Neural progenitor cell (in vitro differentiated cells): ENCODE measurements at regions not wholly inside any gene's neighbourhood (a gene's known extent, or its start where the extent isn't known, plus 50 kb on each side); places are given as distances from the start of the nearest gene placed in this dataset.

ENCODE experiments used
- DNase-seq: peaks from one replicate; pipeline ENCODE4 v3.0.0-alpha.2; 2016; ENCODE audit warnings: low spot score
- H2AFZ ChIP-seq: fragments of 200-600 bp; sonication (generic); replicated peaks from 2 replicates; pipeline ENCODE4 v1.6.1; 2016; ENCODE audit warnings: antibody characterized with exemption
- H3F3A ChIP-seq: fragments of 200-600 bp; sonication (generic); 2 replicates; pipeline ENCODE4 v1.6.1; 2016; ENCODE audit warnings: antibody characterized with exemption, low read depth
- H3K27ac ChIP-seq: fragments of 200-600 bp; sonication (generic); 2 replicates; pipeline ENCODE4 v1.5.1; 2016; ENCODE audit warnings: mild to moderate bottlenecking
- H3K27me3 ChIP-seq: fragments of 200-600 bp; sonication (generic); 2 replicates; pipeline ENCODE4 v1.6.1; 2016; ENCODE audit warnings: mild to moderate bottlenecking, moderate library complexity
- H3K36me3 ChIP-seq: fragments of 200-600 bp; sonication (generic); 2 replicates; pipeline ENCODE4 v1.5.1; 2016
- H3K4me1 ChIP-seq: fragments of 200-600 bp; sonication (generic); 2 replicates; pipeline ENCODE4 v1.6.1; 2016; ENCODE audit warnings: mixed run types
- H3K4me2 ChIP-seq: fragments of 200-600 bp; sonication (generic); 2 replicates; pipeline ENCODE4 v1.6.1; 2016
- H3K4me3 ChIP-seq: fragments of 200-600 bp; sonication (generic); 2 replicates; pipeline ENCODE4 v1.5.1; 2016
- H3K79me2 ChIP-seq: fragments of 200-600 bp; sonication (generic); 2 replicates; pipeline ENCODE4 v1.6.1; 2016; ENCODE audit warnings: low read depth
- H3K9ac ChIP-seq: fragments of 200-600 bp; sonication (generic); 2 replicates; pipeline ENCODE4 v1.6.1; 2016
- H3K9me3 ChIP-seq: fragments of 200-600 bp; sonication (generic); 2 replicates; pipeline ENCODE4 v1.5.1; 2016; ENCODE audit warnings: low read depth
- H4K20me1 ChIP-seq: fragments of 200-600 bp; sonication (generic); 2 replicates; pipeline ENCODE4 v1.6.1; 2016; ENCODE audit warnings: low read depth
- H3K27ac Mint-ChIP-seq: 3 replicates; pipeline ENCODE4 v1.8.0; 2021; ENCODE audit warnings: mixed read lengths
- H3K27me3 Mint-ChIP-seq: 2 replicates; pipeline ENCODE4 v1.8.0; 2022; ENCODE audit warnings: low read depth, mild to moderate bottlenecking, inconsistent platforms, moderate library complexity, mixed read lengths; ENCODE audit not compliant: insufficient read depth
- H3K36me3 Mint-ChIP-seq: 3 replicates; pipeline ENCODE4 v1.8.0; 2021; ENCODE audit warnings: mixed read lengths
- H3K4me1 Mint-ChIP-seq: 3 replicates; pipeline ENCODE4 v1.8.0; 2021; ENCODE audit warnings: mixed read lengths
- H3K4me3 Mint-ChIP-seq: 3 replicates; pipeline ENCODE4 v1.8.0; 2021; ENCODE audit warnings: mild to moderate bottlenecking, moderate library complexity, mixed read lengths
- H3K9me3 Mint-ChIP-seq: 3 replicates; pipeline ENCODE4 v1.8.0; 2020; ENCODE audit warnings: mixed read lengths
- EZH2 ChIP-seq: fragments of 200-600 bp; sonication (generic); IDR thresholded peaks from 2 replicates; pipeline ENCODE4 v1.6.1; 2017; ENCODE audit warnings: antibody characterized with exemption, mild to moderate bottlenecking, moderate library complexity
- EZH2phosphoT487 ChIP-seq: fragments of 200-600 bp; sonication (generic); IDR thresholded peaks from 2 replicates; pipeline ENCODE4 v1.6.1; 2017; ENCODE audit warnings: antibody characterized with exemption
- TF ChIP-seq, protein P1 (sequence below): fragments of 200-600 bp; sonication (generic); IDR thresholded peaks from 2 replicates; pipeline ENCODE4 v1.5.1; 2017; ENCODE audit warnings: antibody characterized with exemption, mild to moderate bottlenecking

DNA sequence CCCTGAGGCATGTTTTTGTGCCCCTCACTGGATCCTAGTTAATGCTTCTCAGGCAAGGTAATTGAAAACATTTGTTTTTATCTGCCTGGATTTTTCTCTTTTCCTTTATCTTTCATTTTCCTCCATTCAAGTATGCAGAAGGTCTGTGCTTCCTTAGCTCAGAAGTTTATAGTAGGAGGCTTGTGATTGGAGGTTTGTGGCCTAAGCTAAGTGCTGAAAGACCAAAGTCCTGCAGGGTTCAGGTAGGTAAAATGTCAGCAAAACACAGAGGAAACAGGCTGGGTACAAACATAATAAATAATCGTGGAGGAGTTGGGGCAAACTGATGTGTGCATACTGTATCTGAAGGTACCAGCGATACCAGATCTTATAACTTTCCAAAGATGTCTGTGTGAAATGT is 230.9 kb upstream of the KLF4 start:
- DNase-seq, result no peak
- H3K4me1 ChIP-seq, result no peaks in the 10 kb centered on the region
- Mint-ChIP-seq H3K27ac (no peak overlapping the region), H3K27me3 (no peaks in the 10 kb centered on the region), H3K4me1 (no peaks in the 10 kb centered on the region), H3K9me3 (no peaks in the 10 kb centered on the region), H3K4me3 (no peak overlapping the region), H3K36me3 (no peaks in the 10 kb centered on the region)
- H3K9ac ChIP-seq, result no peak overlapping the region
- H3K27me3 ChIP-seq, result no peaks in the 10 kb centered on the region
- H4K20me1 ChIP-seq, result no peaks in the 10 kb centered on the region
- no peak overlapping the region for H3K4me3 ChIP-seq
- TF ChIP-seq, protein P1, sequence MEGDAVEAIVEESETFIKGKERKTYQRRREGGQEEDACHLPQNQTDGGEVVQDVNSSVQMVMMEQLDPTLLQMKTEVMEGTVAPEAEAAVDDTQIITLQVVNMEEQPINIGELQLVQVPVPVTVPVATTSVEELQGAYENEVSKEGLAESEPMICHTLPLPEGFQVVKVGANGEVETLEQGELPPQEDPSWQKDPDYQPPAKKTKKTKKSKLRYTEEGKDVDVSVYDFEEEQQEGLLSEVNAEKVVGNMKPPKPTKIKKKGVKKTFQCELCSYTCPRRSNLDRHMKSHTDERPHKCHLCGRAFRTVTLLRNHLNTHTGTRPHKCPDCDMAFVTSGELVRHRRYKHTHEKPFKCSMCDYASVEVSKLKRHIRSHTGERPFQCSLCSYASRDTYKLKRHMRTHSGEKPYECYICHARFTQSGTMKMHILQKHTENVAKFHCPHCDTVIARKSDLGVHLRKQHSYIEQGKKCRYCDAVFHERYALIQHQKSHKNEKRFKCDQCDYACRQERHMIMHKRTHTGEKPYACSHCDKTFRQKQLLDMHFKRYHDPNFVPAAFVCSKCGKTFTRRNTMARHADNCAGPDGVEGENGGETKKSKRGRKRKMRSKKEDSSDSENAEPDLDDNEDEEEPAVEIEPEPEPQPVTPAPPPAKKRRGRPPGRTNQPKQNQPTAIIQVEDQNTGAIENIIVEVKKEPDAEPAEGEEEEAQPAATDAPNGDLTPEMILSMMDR, result no peak
- TF ChIP-seq EZH2phosphoT487 (no peak), EZH2 (no peak)
- H3K79me2 ChIP-seq, result no peaks in the 10 kb centered on the region
- no peaks in the 10 kb centered on the region for H3K9me3 ChIP-seq
- H3K36me3 ChIP-seq, result no peaks in the 10 kb centered on the region
- no peak overlapping the region for H3K27ac ChIP-seq
- H3F3A ChIP-seq, result no peaks in the 10 kb centered on the region
- no peak overlapping the region for H2AFZ ChIP-seq
- H3K4me2 ChIP-seq, result no peak overlapping the region

DNA sequence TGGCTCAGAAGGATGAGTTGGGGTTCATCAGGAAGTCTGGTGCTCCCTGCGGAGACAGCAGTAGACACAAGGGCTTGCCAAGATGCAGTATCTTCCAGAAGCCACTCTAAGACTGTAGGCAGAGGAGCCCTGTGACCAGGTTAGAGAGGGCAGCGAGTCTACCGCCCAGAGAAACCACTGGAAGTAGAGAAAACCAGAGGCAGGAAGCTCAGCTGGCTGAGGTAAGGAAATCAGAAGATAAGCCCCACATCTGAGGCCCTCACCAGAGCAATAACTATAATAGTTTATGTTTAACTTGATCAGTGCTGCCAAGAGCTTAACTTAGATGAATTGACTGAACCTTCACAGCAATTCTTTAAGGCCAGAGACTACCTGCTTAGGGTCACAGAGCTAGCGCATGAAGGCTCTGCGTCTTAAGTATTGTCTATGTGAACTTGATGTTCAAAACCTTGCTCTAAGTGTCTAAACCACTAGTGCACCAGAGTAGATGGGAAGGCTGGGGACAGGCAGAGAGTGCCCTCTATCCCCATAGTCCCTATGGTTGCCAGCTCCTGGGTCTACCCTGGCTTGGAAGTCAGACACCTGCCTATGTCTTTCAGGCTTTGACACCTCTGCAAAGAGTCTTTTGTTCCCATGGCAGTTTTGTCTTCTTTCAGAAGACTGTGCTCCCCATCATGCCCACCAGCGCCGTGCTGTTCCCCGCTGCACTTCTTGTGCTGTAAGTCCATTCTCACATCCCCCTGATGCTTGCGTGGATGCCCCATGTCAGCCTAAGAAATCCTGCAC is 228.2 kb upstream of the KLF4 start:
- no peaks in the 10 kb centered on the region for H3K36me3 ChIP-seq
- H3K4me1 Mint-ChIP-seq, result no peaks in the 10 kb centered on the region
- H3K4me2 ChIP-seq, result no peak overlapping the region
- H3K27ac ChIP-seq, result no peak overlapping the region
- no peak overlapping the region for H3K27ac Mint-ChIP-seq
- H3K79me2 ChIP-seq, result no peaks in the 10 kb centered on the region
- H3K27me3 Mint-ChIP-seq, result peaks cover 3% of the 10 kb centered on the region
- no peaks in the 10 kb centered on the region for H3K4me1 ChIP-seq
- no peaks in the 10 kb centered on the region for H4K20me1 ChIP-seq
- H3K4me3 ChIP-seq, result no peak overlapping the region
- no peaks in the 10 kb centered on the region for H3F3A ChIP-seq
- no peak overlapping the region for H3K4me3 Mint-ChIP-seq
- TF ChIP-seq EZH2phosphoT487 (no peak), EZH2 (no peak)
- TF ChIP-seq, protein P1, result no peak
- no peaks in the 10 kb centered on the region for H3K36me3 Mint-ChIP-seq
- no peaks in the 10 kb centered on the region for H3K27me3 ChIP-seq
- H3K9ac ChIP-seq, result no peak overlapping the region
- H3K9me3 Mint-ChIP-seq, result peaks cover 3% of the 10 kb centered on the region
- H2AFZ ChIP-seq, result no peak overlapping the region
- H3K9me3 ChIP-seq, result no peaks in the 10 kb centered on the region
- no peak for DNase-seq

DNA sequence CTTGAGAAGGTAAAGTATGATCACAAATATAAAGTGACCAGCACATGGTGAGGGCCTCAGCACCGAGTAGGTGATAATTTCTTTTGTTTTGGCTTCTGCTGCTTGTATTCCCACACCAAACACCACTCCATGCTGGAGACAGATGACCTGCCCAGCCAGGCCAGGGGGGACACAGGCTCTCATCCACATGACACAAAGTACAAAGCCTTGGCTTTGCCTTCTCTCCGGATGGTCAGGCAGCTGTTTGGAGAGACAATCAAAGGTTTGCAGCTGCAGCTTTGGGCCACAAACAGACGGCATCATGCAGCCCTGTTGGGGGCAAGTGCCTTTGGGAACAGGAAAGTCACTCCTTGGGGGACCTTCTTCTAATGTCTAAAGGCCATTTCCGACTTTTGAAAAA is 226.2 kb upstream of the KLF4 start:
- DNase-seq, result no peak
- Mint-ChIP-seq H3K27ac (no peak overlapping the region), H3K4me1 (peaks cover 3% of the 10 kb centered on the region), H3K27me3 (peaks cover 3% of the 10 kb centered on the region), H3K4me3 (no peak overlapping the region), H3K36me3 (no peaks in the 10 kb centered on the region), H3K9me3 (peaks cover 3% of the 10 kb centered on the region)
- Histone ChIP-seq H3K4me2 (no peak overlapping the region), H3K9ac (no peak overlapping the region), H2AFZ (no peak overlapping the region), H3K4me3 (no peak overlapping the region), H4K20me1 (no peaks in the 10 kb centered on the region), H3K4me1 (no peaks in the 10 kb centered on the region), H3K79me2 (no peaks in the 10 kb centered on the region), H3K36me3 (no peaks in the 10 kb centered on the region), H3K27ac (no peak overlapping the region), H3K9me3 (no peaks in the 10 kb centered on the region), H3K27me3 (no peaks in the 10 kb centered on the region), H3F3A (no peaks in the 10 kb centered on the region)
- TF ChIP-seq EZH2 (no peak), EZH2phosphoT487 (no peak)
- TF ChIP-seq, protein P1, result no peak
